Gastroesophageal sphincter (tissue), 4 donors: ENCODE measurements at regions not wholly inside any gene's neighbourhood (a gene's known extent, or its start where the extent isn't known, plus 50 kb on each side); places are given as distances from the start of the nearest gene placed in this dataset.

Experiments
- ATAC-seq: fragments of 150-250 bp; one replicate; pipeline ENCODE4 v1.9.1; 2016; ENCODE audit warnings: mild to moderate bottlenecking, moderate library complexity
- H3K27ac ChIP-seq, 4 donors: fragments of 200-600 bp; sonication (generic) in 3 of 4; 1 replicate in 3 of 4; 2 replicates in 1 of 4; pipeline ENCODE4 v1.5.1; 2016 to 2019
- H3K27me3 ChIP-seq: fragments of 200-600 bp; sonication (generic); one replicate; pipeline ENCODE4 v1.5.1; 2019
- H3K36me3 ChIP-seq, 2 donors: fragments of 200-600 bp; sonication (generic); one replicate each; pipeline ENCODE4 v1.5.1; 2019; ENCODE audit warnings: control low read depth in 1 of 2
- H3K4me1 ChIP-seq, 3 donors: fragments of 200-600 bp; sonication (generic); 1 replicate in 2 of 3; 2 replicates in 1 of 3; pipeline ENCODE4 v1.5.1; 2016 to 2019; ENCODE audit warnings: control low read depth in 2 of 3
- H3K4me3 ChIP-seq, 2 donors: fragments of 200-600 bp; sonication (generic); one replicate each; pipeline ENCODE4 v1.5.1; 2019; ENCODE audit warnings: mild to moderate bottlenecking in 1 of 2, moderate library complexity in 1 of 2
- H3K9me3 ChIP-seq, 3 donors: fragments of 200-600 bp; sonication (generic); one replicate each; pipeline ENCODE4 v1.5.1; 2017 to 2019; ENCODE audit warnings: control low read depth in 2 of 3
- EP300 ChIP-seq: sonication (generic); formaldehyde crosslinking; IDR thresholded peaks from one replicate; pipeline ENCODE4 v1.6.1; 2017; ENCODE audit warnings: antibody characterized with exemption, mild to moderate bottlenecking
- POLR2A ChIP-seq, 2 donors: fragments of 450-650 bp; IDR thresholded peaks; one replicate each; pipeline ENCODE4 v1.6.1; 2017; ENCODE audit warnings: antibody characterized with exemption in 2 of 2, mild to moderate bottlenecking in 2 of 2, moderate library complexity in 1 of 2
- POLR2AphosphoS5 ChIP-seq: sonication (generic); formaldehyde crosslinking; IDR thresholded peaks from one replicate; pipeline ENCODE4 v1.6.1; 2017; ENCODE audit warnings: antibody characterized with exemption
- WGBS, 2 donors: methylation state at CpG; one replicate each; pipeline ENCODE4 v1.1.5; 2018; ENCODE audit warnings: low coverage in 1 of 2; 5-methylcytosine and 5-hydroxymethylcytosine counted together
- TF ChIP-seq, protein P1 (sequence below), 4 experiments: fragments of 200-600 bp in 2 of 4; fragments of 450-650 bp in 2 of 4; sonication (generic) in 1 of 4; IDR thresholded peaks; one replicate each; pipeline ENCODE4 v1.5.1; 2017 to 2019; ENCODE audit warnings: antibody characterized with exemption in 4 of 4, mild to moderate bottlenecking in 2 of 4, moderate library complexity in 2 of 4

DNA sequence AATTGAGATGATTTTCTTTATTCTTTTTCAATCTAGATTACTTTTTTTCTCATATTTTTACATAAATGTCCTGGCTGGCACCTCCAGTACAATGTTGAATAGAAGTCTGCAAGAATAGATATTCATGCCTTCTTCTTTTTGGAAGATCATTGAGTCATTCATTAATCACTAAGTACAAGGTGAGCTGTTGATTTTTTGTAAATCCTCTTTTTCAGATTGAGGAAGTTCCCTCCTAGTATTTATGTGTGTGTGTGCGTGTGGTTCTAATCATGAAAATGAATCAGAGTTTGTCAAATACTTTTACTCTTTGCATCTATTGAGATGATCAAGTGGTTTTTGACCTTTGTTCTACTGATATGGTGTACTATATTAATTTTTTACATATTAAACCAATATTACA, 859.3 kb downstream of the KCNT2 start:
- TF ChIP-seq POLR2AphosphoS5: no peak
- TF ChIP-seq, protein P1, sequence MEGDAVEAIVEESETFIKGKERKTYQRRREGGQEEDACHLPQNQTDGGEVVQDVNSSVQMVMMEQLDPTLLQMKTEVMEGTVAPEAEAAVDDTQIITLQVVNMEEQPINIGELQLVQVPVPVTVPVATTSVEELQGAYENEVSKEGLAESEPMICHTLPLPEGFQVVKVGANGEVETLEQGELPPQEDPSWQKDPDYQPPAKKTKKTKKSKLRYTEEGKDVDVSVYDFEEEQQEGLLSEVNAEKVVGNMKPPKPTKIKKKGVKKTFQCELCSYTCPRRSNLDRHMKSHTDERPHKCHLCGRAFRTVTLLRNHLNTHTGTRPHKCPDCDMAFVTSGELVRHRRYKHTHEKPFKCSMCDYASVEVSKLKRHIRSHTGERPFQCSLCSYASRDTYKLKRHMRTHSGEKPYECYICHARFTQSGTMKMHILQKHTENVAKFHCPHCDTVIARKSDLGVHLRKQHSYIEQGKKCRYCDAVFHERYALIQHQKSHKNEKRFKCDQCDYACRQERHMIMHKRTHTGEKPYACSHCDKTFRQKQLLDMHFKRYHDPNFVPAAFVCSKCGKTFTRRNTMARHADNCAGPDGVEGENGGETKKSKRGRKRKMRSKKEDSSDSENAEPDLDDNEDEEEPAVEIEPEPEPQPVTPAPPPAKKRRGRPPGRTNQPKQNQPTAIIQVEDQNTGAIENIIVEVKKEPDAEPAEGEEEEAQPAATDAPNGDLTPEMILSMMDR (IDR thresholded peaks at IDR 0.05): no peak
- no peak for TF ChIP-seq POLR2A (IDR thresholded peaks at IDR 0.05)
- no peak for TF ChIP-seq EP300
- 77 to 100% methylated on average over 1 of the region's 1 CpG for WGBS, 2 donors

DNA sequence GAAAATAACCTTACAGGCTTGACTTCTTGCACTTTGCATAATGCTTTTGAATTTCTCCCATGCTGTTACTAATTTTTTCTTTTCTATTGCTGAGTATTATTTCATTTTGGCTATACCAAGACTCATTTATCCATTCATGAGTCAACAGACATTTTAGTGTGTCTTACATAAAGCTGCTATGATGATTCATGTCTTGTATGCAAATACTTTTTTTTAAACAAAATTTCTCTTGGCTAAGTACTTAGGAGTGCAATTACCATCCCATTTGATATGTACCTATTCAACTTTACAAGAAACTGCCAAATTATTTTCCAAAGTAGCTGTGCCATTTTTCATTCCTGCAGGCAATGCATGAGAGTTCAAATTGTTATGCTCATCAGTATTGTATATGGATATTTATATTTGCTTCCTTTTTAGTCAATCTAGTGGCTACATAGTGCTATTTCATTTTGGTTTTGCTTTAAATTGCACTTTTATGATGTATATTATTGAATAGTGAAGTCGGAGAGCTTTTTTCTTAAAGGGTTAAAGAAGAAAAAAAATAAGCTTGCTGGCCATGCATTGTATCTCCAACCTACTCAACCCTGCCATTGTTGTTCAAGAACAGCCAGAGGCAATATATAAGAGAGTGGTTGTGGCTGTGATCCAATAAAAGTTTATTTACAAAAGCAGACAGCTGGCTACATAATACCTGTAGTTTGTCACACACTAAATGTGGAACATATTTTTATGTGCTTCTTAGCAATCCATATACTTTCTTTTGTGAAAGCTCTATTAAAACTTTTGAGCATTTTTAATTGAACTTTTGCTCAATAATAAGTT, 862.8 kb downstream of the KCNT2 start:
- ATAC-seq: no peak
- Histone ChIP-seq H3K27ac (no peak overlapping the region), H3K9me3 (no peaks in the 10 kb centered on the region), H3K36me3 (no peaks in the 10 kb centered on the region), H3K4me3 (no peak overlapping the region), H3K4me1 (no peaks in the 10 kb centered on the region), H3K27me3 (no peaks in the 10 kb centered on the region)
- WGBS, 2 donors: 79 to 86% methylated on average over 1 of the region's 1 CpG
- TF ChIP-seq EP300 (no peak), POLR2A (IDR thresholded peaks at IDR 0.05) (no peak), POLR2AphosphoS5 (no peak)
- TF ChIP-seq, protein P1 (IDR thresholded peaks at IDR 0.05): no peak

More for the DNA sequence above, 859.3 kb downstream of the KCNT2 start:
- Histone ChIP-seq H3K27me3 (no peaks in the 10 kb centered on the region), H3K36me3 (no peaks in the 10 kb centered on the region), H3K9me3 (no peaks in the 10 kb centered on the region), H3K4me3 (no peak overlapping the region), H3K4me1 (no peaks in the 10 kb centered on the region), H3K27ac (no peak overlapping the region)
- no peak for ATAC-seq

DNA sequence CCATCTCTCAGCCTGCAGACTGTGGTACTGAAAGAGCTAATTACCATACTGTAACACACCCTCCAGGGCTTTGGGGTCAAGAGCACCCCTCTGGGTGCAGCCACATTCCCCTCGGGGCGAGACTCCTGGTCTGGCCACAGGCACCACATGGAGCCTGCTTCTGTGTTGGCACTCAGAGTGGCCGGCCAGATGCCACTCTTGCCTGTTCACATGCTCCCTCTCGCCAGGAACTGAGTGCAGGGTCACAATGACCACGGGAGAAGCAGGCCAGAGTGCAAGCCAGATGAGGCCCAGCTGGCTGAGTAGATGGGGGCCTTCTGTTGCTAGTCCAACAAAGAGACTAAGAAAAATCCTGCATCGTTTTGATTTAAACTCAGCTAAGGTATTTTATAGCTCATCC, 864.0 kb downstream of the KCNT2 start:
- TF ChIP-seq, protein P1 (IDR thresholded peaks at IDR 0.05): no peak
- TF ChIP-seq EP300 (no peak), POLR2AphosphoS5 (no peak), POLR2A (IDR thresholded peaks at IDR 0.05) (no peak)
- Histone ChIP-seq H3K27ac (no peak overlapping the region), H3K4me3 (no peak overlapping the region), H3K4me1 (no peaks in the 10 kb centered on the region), H3K36me3 (no peaks in the 10 kb centered on the region), H3K27me3 (no peaks in the 10 kb centered on the region), H3K9me3 (no peaks in the 10 kb centered on the region)
- no peak for ATAC-seq
- 86 to 88% methylated on average over 1 to 2 of the region's 6 CpGs for WGBS, 2 donors

DNA sequence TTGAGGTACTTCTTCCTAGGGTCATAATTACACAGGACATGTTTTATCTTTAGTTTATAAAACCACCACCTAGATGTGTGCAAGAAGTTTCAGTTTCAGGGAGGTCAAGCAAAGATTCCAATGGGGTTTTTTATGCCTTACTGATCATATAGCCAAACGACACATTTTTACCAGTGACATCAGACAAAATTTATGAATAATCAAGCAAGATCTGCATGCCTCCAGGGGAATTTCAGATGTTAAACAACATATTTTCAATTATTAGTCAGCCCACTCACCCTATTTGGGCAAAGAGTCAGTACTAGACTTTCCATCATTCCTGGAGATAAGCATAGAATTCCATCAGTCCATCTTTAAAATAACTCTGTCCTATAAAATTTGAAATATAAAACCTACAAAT, 867.4 kb downstream of the KCNT2 start:
- Histone ChIP-seq H3K4me3 (no peak overlapping the region), H3K27ac (no peak overlapping the region), H3K36me3 (no peaks in the 10 kb centered on the region), H3K4me1 (no peaks in the 10 kb centered on the region), H3K27me3 (no peaks in the 10 kb centered on the region), H3K9me3 (no peaks in the 10 kb centered on the region)
- WGBS, 2 donors: 73 to 80% methylated on average over 1 of the region's 1 CpG
- TF ChIP-seq, protein P1 (IDR thresholded peaks at IDR 0.05): no peak
- TF ChIP-seq POLR2A (IDR thresholded peaks at IDR 0.05): no peak
- TF ChIP-seq EP300: no peak
- TF ChIP-seq POLR2AphosphoS5: no peak
- ATAC-seq: no peak
